OCI-LY1 (cell line): ENCODE measurements at regions not wholly inside any gene's neighbourhood (a gene's known extent, or its start where the extent isn't known, plus 50 kb on each side); places are given as distances from the start of the nearest gene placed in this dataset.

Experiments
- H2AFZ ChIP-seq: fragments of 200-600 bp; sonication (generic), shearing (Covaris generic); 2 replicates; pipeline ENCODE4 v1.6.0; 2014; ENCODE audit warnings: antibody characterized with exemption, mild to moderate bottlenecking, low read length
- H3F3A ChIP-seq: fragments of 200-600 bp; sonication (generic), shearing (Covaris generic); 2 replicates; pipeline ENCODE4 v1.6.0; 2014; ENCODE audit warnings: mild to moderate bottlenecking, antibody characterized with exemption, low read length, moderate library complexity; ENCODE audit not compliant: insufficient read depth
- H3K27ac ChIP-seq: fragments of 200-600 bp; sonication (generic); 2 replicates; pipeline ENCODE4 v1.5.1; 2014; ENCODE audit warnings: low read length, mixed run types, mild to moderate bottlenecking, low read depth; ENCODE audit not compliant: poor library complexity, severe bottlenecking
- H3K27me3 ChIP-seq: fragments of 200-600 bp; sonication (generic); 2 replicates; pipeline ENCODE4 v1.6.0; 2014; ENCODE audit warnings: antibody characterized with exemption, mild to moderate bottlenecking, low read length, moderate library complexity; ENCODE audit not compliant: insufficient read depth
- H3K36me3 ChIP-seq: fragments of 200-600 bp; sonication (generic); 2 replicates; pipeline ENCODE4 v1.6.1; 2014; ENCODE audit warnings: mild to moderate bottlenecking, antibody characterized with exemption, low read length, moderate library complexity, mixed read lengths; ENCODE audit not compliant: insufficient read depth
- H3K4me1 ChIP-seq: fragments of 200-600 bp; sonication (generic); 2 replicates; pipeline ENCODE4 v1.5.1; 2014; ENCODE audit warnings: mild to moderate bottlenecking, low read length, moderate library complexity; ENCODE audit not compliant: insufficient read depth, severe bottlenecking
- H3K4me2 ChIP-seq: fragments of 200-600 bp; sonication (generic), shearing (Covaris generic); 2 replicates; pipeline ENCODE4 v1.6.1; 2014; ENCODE audit warnings: low read length
- H3K4me3 ChIP-seq: fragments of 200-600 bp; sonication (generic); 2 replicates; pipeline ENCODE4 v1.5.1; 2014; ENCODE audit warnings: low read length, low read depth, mild to moderate bottlenecking, mixed read lengths; ENCODE audit not compliant: poor library complexity, severe bottlenecking
- H3K79me2 ChIP-seq: fragments of 200-600 bp; shearing (Covaris generic); 2 replicates; pipeline ENCODE4 v1.6.1; 2016; ENCODE audit warnings: mixed run types, low read length, mixed read lengths; ENCODE audit not compliant: insufficient read depth
- H3K9ac ChIP-seq: fragments of 200-600 bp; sonication (generic), shearing (Covaris generic); 2 replicates; pipeline ENCODE4 v1.6.1; 2014; ENCODE audit warnings: mild to moderate bottlenecking, low read length, mixed read lengths
- H3K9me2 ChIP-seq: fragments of 200-600 bp; sonication (generic), shearing (Covaris generic); 2 replicates; pipeline ENCODE4 v1.6.1; 2014; ENCODE audit warnings: low read depth, mild to moderate bottlenecking, low read length, mixed read lengths
- H3K9me3 ChIP-seq: fragments of 200-600 bp; shearing (Covaris generic); 2 replicates; pipeline ENCODE4 v1.6.1; 2014; ENCODE audit warnings: low read length, mixed read lengths
- H4K20me1 ChIP-seq: fragments of 200-600 bp; sonication (generic), shearing (Covaris generic); 2 replicates; pipeline ENCODE4 v1.6.0; 2016; ENCODE audit warnings: mild to moderate bottlenecking, low read length; ENCODE audit not compliant: insufficient read depth
- EZH2 ChIP-seq: fragments of 200-600 bp; sonication (generic), shearing (Covaris generic); IDR thresholded peaks from 2 replicates; pipeline ENCODE4 v1.8.0; 2017; ENCODE audit warnings: borderline replicate concordance, mixed run types, mild to moderate bottlenecking, antibody characterized with exemption, low read length, moderate library complexity, mixed read lengths
- TF ChIP-seq, protein P1 (sequence below): fragments of 200-600 bp; sonication (generic), shearing (Covaris generic); IDR thresholded peaks from 2 replicates; pipeline ENCODE4 v1.5.1; 2017; ENCODE audit warnings: mild to moderate bottlenecking, antibody characterized with exemption, low read length, moderate library complexity, mixed read lengths

- H4K20me1 ChIP-seq, result no peaks in the 10 kb centered on the region
- H3K27me3 ChIP-seq, result no peaks in the 10 kb centered on the region
- H3K4me3 ChIP-seq, result no peak overlapping the region
- no peaks in the 10 kb centered on the region for H3K36me3 ChIP-seq
- H3K9ac ChIP-seq, result no peak overlapping the region
- no peaks in the 10 kb centered on the region for H3K79me2 ChIP-seq
- TF ChIP-seq EZH2, result no peak
- TF ChIP-seq, protein P1, sequence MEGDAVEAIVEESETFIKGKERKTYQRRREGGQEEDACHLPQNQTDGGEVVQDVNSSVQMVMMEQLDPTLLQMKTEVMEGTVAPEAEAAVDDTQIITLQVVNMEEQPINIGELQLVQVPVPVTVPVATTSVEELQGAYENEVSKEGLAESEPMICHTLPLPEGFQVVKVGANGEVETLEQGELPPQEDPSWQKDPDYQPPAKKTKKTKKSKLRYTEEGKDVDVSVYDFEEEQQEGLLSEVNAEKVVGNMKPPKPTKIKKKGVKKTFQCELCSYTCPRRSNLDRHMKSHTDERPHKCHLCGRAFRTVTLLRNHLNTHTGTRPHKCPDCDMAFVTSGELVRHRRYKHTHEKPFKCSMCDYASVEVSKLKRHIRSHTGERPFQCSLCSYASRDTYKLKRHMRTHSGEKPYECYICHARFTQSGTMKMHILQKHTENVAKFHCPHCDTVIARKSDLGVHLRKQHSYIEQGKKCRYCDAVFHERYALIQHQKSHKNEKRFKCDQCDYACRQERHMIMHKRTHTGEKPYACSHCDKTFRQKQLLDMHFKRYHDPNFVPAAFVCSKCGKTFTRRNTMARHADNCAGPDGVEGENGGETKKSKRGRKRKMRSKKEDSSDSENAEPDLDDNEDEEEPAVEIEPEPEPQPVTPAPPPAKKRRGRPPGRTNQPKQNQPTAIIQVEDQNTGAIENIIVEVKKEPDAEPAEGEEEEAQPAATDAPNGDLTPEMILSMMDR, result no peak
- H3K9me3 ChIP-seq, result no peaks in the 10 kb centered on the region
- H3K4me1 ChIP-seq, result peaks cover 5% of the 10 kb centered on the region
- no peak overlapping the region for H3K4me2 ChIP-seq
- no peaks in the 10 kb centered on the region for H3F3A ChIP-seq
- no peaks in the 10 kb centered on the region for H3K9me2 ChIP-seq
- no peak overlapping the region for H3K27ac ChIP-seq
- H2AFZ ChIP-seq, result no peak overlapping the region
Observed at GRCh38 chr1:99185196-99185595, 79.1 kb upstream of the PLPPR4 start.

DNA sequence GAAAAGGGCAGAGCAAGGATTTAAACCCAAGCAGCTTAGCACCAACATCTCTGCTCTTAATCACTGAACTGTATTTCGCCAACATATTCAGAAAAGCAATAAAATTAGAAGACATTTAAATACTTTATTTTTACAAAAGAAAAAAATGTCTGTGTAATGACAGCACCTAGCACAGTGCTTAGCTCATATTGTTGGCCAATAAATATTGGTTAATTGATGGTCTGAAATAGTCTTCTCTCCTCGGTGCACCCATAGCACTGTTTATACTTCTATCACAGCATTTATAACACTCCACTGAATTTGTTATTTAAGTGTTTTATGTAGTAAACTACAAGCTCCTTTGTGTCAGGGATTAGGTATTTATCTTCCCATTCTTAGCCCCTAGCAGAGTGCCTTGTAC lies 70.9 kb upstream of the PLPPR4 start:
- Histone ChIP-seq H3F3A (no peaks in the 10 kb centered on the region), H3K4me2 (no peak overlapping the region), H3K4me1 (no peaks in the 10 kb centered on the region), H3K79me2 (no peaks in the 10 kb centered on the region), H3K9me3 (no peaks in the 10 kb centered on the region), H2AFZ (no peak overlapping the region), H3K36me3 (no peaks in the 10 kb centered on the region), H3K4me3 (no peak overlapping the region), H3K9ac (no peak overlapping the region), H4K20me1 (no peaks in the 10 kb centered on the region), H3K9me2 (no peaks in the 10 kb centered on the region), H3K27me3 (no peaks in the 10 kb centered on the region), H3K27ac (no peak overlapping the region)
- TF ChIP-seq EZH2, result no peak
- TF ChIP-seq, protein P1, result no peak

DNA sequence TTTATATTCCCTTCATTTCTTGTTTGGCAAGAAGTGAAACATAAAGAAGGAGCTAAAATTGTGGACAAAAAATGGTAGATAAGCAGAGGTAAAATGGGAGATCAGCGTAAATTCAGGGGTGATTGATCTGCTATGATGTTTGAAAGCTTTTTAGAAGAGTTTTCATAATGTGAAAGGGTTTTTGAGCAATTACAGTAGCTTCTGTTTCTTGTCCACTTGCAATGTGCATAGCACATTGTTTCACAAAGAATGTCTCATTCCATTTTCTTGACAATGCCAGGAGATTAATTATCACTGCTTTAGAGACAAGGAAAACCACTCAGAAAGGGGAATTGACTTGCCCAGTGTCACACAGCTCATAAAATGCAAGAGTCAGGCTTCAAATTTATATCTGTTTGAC lies 65.9 kb upstream of the PLPPR4 start:
- Histone ChIP-seq H3K79me2 (no peaks in the 10 kb centered on the region), H3K27me3 (no peaks in the 10 kb centered on the region), H3F3A (no peaks in the 10 kb centered on the region), H3K4me2 (no peak overlapping the region), H4K20me1 (no peaks in the 10 kb centered on the region), H3K36me3 (no peaks in the 10 kb centered on the region), H3K9ac (no peak overlapping the region), H3K27ac (no peak overlapping the region), H3K9me3 (no peaks in the 10 kb centered on the region), H3K4me3 (no peak overlapping the region), H2AFZ (no peak overlapping the region), H3K9me2 (no peaks in the 10 kb centered on the region), H3K4me1 (no peaks in the 10 kb centered on the region)
- TF ChIP-seq EZH2, result no peak
- TF ChIP-seq, protein P1, result no peak
